ENCODE measurements at regions not wholly inside any gene's neighbourhood (a gene's known extent, or its start where the extent isn't known, plus 50 kb on each side); places are given as distances from the start of the nearest gene placed in this dataset.

DNA sequence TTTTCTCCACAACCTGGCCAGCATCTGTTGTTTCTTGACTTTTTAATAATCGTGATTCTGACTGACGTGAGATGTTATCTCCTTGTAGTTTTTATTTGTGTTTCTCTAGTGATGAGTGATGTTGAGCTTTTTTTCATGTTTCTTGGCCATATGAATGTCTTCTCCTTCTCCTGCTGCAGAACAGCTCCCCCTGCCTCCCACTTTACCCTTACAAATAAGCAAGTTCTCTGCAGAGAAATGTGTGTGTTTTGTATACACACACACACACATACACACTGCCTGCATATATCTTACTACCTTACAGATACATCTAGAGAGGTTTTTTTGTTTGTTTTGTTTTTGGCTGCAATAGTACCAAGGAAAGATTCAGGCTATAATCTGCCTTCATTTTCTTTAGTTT is 88.7 kb upstream of the PHF24 start:
- TF ChIP-seq, protein P1, sequence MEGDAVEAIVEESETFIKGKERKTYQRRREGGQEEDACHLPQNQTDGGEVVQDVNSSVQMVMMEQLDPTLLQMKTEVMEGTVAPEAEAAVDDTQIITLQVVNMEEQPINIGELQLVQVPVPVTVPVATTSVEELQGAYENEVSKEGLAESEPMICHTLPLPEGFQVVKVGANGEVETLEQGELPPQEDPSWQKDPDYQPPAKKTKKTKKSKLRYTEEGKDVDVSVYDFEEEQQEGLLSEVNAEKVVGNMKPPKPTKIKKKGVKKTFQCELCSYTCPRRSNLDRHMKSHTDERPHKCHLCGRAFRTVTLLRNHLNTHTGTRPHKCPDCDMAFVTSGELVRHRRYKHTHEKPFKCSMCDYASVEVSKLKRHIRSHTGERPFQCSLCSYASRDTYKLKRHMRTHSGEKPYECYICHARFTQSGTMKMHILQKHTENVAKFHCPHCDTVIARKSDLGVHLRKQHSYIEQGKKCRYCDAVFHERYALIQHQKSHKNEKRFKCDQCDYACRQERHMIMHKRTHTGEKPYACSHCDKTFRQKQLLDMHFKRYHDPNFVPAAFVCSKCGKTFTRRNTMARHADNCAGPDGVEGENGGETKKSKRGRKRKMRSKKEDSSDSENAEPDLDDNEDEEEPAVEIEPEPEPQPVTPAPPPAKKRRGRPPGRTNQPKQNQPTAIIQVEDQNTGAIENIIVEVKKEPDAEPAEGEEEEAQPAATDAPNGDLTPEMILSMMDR (IDR thresholded peaks at IDR 0.05): no peak
- no peak for TF ChIP-seq POLR2A (IDR thresholded peaks at IDR 0.05)

All from lower leg skin (tissue), 3 donors.